ENCODE measurements at regions not wholly inside any gene's neighbourhood (a gene's known extent, or its start where the extent isn't known, plus 50 kb on each side); places are given as distances from the start of the nearest gene placed in this dataset.

DNA sequence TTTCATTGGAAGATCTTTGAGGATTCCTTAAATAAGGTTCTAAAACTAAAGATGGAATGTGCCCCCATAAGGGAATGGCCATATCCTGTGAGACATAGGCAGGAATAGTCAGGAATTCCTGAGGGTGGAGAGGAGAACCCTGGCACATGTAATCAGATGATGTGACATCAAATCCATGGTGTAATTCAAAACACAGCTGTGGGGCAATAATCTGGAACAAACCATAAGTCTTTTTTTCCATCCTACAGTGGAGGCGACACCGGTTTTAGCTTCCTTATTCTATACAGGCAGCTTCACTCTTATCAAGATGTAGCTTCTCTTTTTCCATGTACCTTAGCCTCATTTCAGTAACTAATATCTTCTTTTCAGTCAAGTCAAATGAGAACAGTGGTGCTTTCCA lies 133.6 kb upstream of the CITED2 start:
- no peak overlapping the region for H3K4me3 Mint-ChIP-seq

GRCh38 chr6:139500977-139501376 lies 126.5 kb upstream of the CITED2 start:
- H3K4me3 Mint-ChIP-seq = no peak overlapping the region
- H3K36me3 Mint-ChIP-seq (ENCODE audit: low read depth) = no peaks in the 10 kb centered on the region
- TF ChIP-seq, protein P1, sequence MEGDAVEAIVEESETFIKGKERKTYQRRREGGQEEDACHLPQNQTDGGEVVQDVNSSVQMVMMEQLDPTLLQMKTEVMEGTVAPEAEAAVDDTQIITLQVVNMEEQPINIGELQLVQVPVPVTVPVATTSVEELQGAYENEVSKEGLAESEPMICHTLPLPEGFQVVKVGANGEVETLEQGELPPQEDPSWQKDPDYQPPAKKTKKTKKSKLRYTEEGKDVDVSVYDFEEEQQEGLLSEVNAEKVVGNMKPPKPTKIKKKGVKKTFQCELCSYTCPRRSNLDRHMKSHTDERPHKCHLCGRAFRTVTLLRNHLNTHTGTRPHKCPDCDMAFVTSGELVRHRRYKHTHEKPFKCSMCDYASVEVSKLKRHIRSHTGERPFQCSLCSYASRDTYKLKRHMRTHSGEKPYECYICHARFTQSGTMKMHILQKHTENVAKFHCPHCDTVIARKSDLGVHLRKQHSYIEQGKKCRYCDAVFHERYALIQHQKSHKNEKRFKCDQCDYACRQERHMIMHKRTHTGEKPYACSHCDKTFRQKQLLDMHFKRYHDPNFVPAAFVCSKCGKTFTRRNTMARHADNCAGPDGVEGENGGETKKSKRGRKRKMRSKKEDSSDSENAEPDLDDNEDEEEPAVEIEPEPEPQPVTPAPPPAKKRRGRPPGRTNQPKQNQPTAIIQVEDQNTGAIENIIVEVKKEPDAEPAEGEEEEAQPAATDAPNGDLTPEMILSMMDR (IDR thresholded peaks at IDR 0.05; ENCODE audit: unreplicated experiment in 3 of 3) = no peak
- H3K4me1 Mint-ChIP-seq = no peaks in the 10 kb centered on the region
- peaks cover 4% of the 10 kb centered on the region for H3K27me3 Mint-ChIP-seq (ENCODE audit: low read depth)
- no peak overlapping the region for H3K27ac Mint-ChIP-seq
- peaks cover 12% of the 10 kb centered on the region for H3K9me3 Mint-ChIP-seq

More for the DNA sequence above, 133.6 kb upstream of the CITED2 start:
- Mint-ChIP-seq H3K27me3 (ENCODE audit: low read depth) (no peaks in the 10 kb centered on the region), H3K27ac (no peak overlapping the region), H3K9me3 (no peaks in the 10 kb centered on the region), H3K36me3 (ENCODE audit: low read depth) (no peaks in the 10 kb centered on the region), H3K4me1 (no peaks in the 10 kb centered on the region)
- TF ChIP-seq, protein P1 (IDR thresholded peaks at IDR 0.05; ENCODE audit: unreplicated experiment in 3 of 3) = no peak

GRCh38 chr6:139498715-139499114 lies 124.3 kb upstream of the CITED2 start:
- TF ChIP-seq, protein P1 (IDR thresholded peaks at IDR 0.05; ENCODE audit: unreplicated experiment in 3 of 3) = no peak
- H3K27ac Mint-ChIP-seq = no peak overlapping the region
- peaks cover 12% of the 10 kb centered on the region for H3K9me3 Mint-ChIP-seq
- H3K36me3 Mint-ChIP-seq (ENCODE audit: low read depth) = no peaks in the 10 kb centered on the region
- H3K27me3 Mint-ChIP-seq (ENCODE audit: low read depth) = peaks cover 4% of the 10 kb centered on the region
- H3K4me3 Mint-ChIP-seq = no peak overlapping the region
- H3K4me1 Mint-ChIP-seq = no peaks in the 10 kb centered on the region

DNA sequence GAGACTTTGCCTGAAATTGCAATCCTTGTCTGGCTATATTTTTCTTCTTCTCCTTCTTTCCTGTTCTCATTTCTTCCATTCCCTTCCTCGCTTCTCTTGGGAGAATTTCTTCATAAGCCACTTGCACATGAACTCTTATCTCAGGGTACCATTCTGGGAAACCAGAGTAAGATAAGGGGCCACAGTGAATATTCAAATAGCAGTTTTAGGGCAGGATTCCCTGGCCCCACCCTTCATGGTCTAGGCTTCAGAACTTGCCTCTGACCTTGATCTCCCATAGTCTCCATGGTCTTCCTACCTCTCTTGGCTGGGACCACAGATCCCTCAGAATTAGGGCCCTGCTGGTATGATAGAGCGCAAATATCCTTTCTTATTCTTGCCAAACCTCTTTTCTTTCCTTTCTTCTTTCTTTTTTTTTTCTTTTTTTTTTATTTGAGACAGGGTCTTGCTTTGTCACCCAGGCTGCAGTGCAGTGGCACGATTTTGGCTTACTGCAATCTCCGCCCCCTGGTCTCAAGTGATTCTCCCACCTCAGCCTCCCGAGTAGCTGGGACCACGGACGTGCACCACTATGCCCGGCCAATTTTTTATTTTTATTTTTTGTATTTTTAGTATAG lies 123.0 kb upstream of the CITED2 start:
- peaks cover 4% of the 10 kb centered on the region for H3K27me3 Mint-ChIP-seq (ENCODE audit: low read depth)
- peaks cover 9% of the 10 kb centered on the region for H3K9me3 Mint-ChIP-seq
- no peak overlapping the region for H3K27ac Mint-ChIP-seq
- no peaks in the 10 kb centered on the region for H3K4me1 Mint-ChIP-seq
- H3K36me3 Mint-ChIP-seq (ENCODE audit: low read depth) = no peaks in the 10 kb centered on the region
- TF ChIP-seq, protein P1 (IDR thresholded peaks at IDR 0.05; ENCODE audit: unreplicated experiment in 3 of 3) = no peak
- H3K4me3 Mint-ChIP-seq = no peak overlapping the region

DNA sequence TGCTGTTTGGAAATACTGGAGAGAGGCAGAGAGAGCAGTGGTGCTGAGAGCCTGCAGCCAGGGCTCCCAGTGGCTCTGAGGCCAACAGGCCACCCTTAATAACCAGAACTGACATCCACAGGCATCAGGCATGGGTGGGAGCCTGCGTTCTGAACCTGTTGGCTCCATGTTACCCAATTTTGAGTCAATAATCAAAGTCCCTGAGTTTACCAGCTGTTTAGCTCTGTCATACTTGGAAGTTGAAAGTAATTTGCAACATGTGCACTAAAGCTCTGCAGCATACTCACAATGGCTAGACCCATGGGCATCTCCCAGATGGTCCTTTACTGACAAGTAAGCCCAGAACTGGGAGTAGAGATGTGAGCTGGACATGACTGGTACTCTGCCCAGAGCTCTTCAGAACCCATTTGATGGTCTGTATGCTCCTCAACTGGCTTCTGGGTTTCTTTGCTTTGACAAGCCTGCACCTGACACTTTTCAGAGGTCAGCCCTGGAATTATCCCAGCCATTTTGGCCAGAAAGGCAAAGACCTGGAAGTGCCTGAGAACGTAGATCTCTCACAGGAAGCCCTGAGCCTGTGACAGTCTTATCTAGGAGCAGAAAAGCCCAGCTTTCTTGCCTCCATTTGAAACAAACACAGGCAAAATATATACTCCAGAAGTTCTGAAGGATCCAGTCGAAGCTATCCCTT lies 122.4 kb upstream of the CITED2 start:
- Mint-ChIP-seq H3K27ac (no peak overlapping the region), H3K9me3 (peaks cover 9% of the 10 kb centered on the region), H3K4me3 (no peak overlapping the region), H3K36me3 (ENCODE audit: low read depth) (no peaks in the 10 kb centered on the region), H3K27me3 (ENCODE audit: low read depth) (peaks cover 4% of the 10 kb centered on the region), H3K4me1 (no peaks in the 10 kb centered on the region)
- TF ChIP-seq, protein P1 (IDR thresholded peaks at IDR 0.05; ENCODE audit: unreplicated experiment in 3 of 3) = no peak

Measured in nephron (organoid).